Esophagus squamous epithelium (tissue), 4 donors: ENCODE measurements at regions not wholly inside any gene's neighbourhood (a gene's known extent, or its start where the extent isn't known, plus 50 kb on each side); places are given as distances from the start of the nearest gene placed in this dataset.

Experiments
- POLR2A ChIP-seq, 4 donors: fragments of 450-650 bp; IDR thresholded peaks; one replicate each; pipeline ENCODE4 v1.6.1; 2017; ENCODE audit warnings: antibody characterized with exemption in 4 of 4, mild to moderate bottlenecking in 4 of 4, moderate library complexity in 3 of 4
- TF ChIP-seq, protein P1 (sequence below), 6 experiments: fragments of 450-650 bp in 4 of 6; fragments of 200-600 bp in 2 of 6; sonication (generic) in 2 of 6; IDR thresholded peaks; one replicate each; pipeline ENCODE4 v1.5.1; 2016 to 2019; ENCODE audit warnings: antibody characterized with exemption in 6 of 6, mild to moderate bottlenecking in 4 of 6, moderate library complexity in 4 of 6

DNA sequence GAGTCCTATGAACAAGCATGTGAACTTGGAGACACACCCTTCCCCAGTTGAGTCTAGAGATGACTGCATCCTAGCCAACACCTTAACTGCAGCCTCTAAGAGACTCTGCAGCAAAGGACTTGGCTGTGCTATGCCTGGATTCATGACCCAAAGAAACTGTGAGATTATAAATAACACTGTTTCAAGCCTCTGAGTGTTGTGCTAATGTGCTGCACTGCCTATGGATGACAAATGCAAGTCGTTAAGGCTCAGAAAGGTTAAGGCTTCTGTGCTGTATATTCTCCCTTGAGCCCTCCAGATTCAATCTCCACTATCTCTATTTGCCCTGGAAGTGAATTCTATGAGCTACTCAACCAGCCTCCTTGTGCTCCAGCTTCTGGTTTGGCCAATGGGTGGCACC lies 116.5 kb upstream of the CBLN4 start:
- TF ChIP-seq, protein P1, sequence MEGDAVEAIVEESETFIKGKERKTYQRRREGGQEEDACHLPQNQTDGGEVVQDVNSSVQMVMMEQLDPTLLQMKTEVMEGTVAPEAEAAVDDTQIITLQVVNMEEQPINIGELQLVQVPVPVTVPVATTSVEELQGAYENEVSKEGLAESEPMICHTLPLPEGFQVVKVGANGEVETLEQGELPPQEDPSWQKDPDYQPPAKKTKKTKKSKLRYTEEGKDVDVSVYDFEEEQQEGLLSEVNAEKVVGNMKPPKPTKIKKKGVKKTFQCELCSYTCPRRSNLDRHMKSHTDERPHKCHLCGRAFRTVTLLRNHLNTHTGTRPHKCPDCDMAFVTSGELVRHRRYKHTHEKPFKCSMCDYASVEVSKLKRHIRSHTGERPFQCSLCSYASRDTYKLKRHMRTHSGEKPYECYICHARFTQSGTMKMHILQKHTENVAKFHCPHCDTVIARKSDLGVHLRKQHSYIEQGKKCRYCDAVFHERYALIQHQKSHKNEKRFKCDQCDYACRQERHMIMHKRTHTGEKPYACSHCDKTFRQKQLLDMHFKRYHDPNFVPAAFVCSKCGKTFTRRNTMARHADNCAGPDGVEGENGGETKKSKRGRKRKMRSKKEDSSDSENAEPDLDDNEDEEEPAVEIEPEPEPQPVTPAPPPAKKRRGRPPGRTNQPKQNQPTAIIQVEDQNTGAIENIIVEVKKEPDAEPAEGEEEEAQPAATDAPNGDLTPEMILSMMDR (IDR thresholded peaks at IDR 0.05): no peak
- TF ChIP-seq POLR2A (IDR thresholded peaks at IDR 0.05): no peak
